22Rv1 (cell line): ENCODE measurements at regions not wholly inside any gene's neighbourhood (a gene's known extent, or its start where the extent isn't known, plus 50 kb on each side); places are given as distances from the start of the nearest gene placed in this dataset.

Experiments used
- CTCF ChIP-seq: fragments of 450-650 bp; IDR thresholded peaks from 2 replicates; pipeline ENCODE4 v1.5.1; 2017; ENCODE audit warnings: mild to moderate bottlenecking
- ZFX ChIP-seq: fragments of 450-650 bp; IDR thresholded peaks from 2 replicates; pipeline ENCODE4 v1.6.1; 2017; ENCODE audit warnings: antibody characterized with exemption, borderline replicate concordance

GRCh38 chr5:25436452-25436851 lies 791.7 kb upstream of the CDH10 start:
- TF ChIP-seq CTCF = no peak
- no peak for TF ChIP-seq ZFX
